Adrenal gland (tissue), 5 donors: ENCODE measurements at regions not wholly inside any gene's neighbourhood (a gene's known extent, or its start where the extent isn't known, plus 50 kb on each side); places are given as distances from the start of the nearest gene placed in this dataset.

ENCODE experiments used
- POLR2A ChIP-seq, 2 donors: fragments of 450-650 bp; IDR thresholded peaks; one replicate each; pipeline ENCODE4 v1.6.1; 2017; ENCODE audit warnings: antibody characterized with exemption in 2 of 2, mild to moderate bottlenecking in 2 of 2, moderate library complexity in 1 of 2
- TF ChIP-seq, protein P1 (sequence below), 6 experiments: fragments of 450-650 bp in 4 of 6; fragments of 200-600 bp in 2 of 6; sonication (generic) in 1 of 6; IDR thresholded peaks; 1 replicate in 5 of 6; 2 replicates in 1 of 6; pipeline versions ENCODE4 v1.5.1 to v1.8.0; 2016 to 2021; ENCODE audit warnings: antibody characterized with exemption in 6 of 6, mild to moderate bottlenecking in 2 of 6, moderate library complexity in 1 of 6
- donor health status: DM: no; HTN: no; CAD: no.

DNA sequence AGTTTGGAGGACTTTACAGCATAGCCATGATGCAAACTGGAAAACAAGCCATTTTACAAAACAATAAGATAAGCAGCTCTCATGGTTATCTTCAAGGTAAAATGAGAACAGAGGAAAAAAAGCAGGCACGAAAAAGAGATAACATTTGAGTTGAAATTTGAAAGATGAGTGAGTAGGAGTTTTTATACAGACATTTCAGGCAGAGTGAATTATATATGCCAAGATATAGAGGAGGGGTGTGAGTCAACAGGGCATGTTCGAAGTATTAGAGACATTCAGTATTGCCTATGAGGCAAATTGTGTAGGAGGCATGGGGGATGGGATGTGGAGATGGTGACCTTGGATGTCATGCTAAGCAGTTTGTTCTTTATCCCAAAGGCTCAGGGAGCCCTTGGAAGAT lies 240.5 kb upstream of the MAN1A1 start:
- TF ChIP-seq, protein P1, sequence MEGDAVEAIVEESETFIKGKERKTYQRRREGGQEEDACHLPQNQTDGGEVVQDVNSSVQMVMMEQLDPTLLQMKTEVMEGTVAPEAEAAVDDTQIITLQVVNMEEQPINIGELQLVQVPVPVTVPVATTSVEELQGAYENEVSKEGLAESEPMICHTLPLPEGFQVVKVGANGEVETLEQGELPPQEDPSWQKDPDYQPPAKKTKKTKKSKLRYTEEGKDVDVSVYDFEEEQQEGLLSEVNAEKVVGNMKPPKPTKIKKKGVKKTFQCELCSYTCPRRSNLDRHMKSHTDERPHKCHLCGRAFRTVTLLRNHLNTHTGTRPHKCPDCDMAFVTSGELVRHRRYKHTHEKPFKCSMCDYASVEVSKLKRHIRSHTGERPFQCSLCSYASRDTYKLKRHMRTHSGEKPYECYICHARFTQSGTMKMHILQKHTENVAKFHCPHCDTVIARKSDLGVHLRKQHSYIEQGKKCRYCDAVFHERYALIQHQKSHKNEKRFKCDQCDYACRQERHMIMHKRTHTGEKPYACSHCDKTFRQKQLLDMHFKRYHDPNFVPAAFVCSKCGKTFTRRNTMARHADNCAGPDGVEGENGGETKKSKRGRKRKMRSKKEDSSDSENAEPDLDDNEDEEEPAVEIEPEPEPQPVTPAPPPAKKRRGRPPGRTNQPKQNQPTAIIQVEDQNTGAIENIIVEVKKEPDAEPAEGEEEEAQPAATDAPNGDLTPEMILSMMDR (IDR thresholded peaks at IDR 0.05): no peak
- no peak for TF ChIP-seq POLR2A (IDR thresholded peaks at IDR 0.05)
